ENCODE measurements at regions not wholly inside any gene's neighbourhood (a gene's known extent, or its start where the extent isn't known, plus 50 kb on each side); places are given as distances from the start of the nearest gene placed in this dataset.

DNA sequence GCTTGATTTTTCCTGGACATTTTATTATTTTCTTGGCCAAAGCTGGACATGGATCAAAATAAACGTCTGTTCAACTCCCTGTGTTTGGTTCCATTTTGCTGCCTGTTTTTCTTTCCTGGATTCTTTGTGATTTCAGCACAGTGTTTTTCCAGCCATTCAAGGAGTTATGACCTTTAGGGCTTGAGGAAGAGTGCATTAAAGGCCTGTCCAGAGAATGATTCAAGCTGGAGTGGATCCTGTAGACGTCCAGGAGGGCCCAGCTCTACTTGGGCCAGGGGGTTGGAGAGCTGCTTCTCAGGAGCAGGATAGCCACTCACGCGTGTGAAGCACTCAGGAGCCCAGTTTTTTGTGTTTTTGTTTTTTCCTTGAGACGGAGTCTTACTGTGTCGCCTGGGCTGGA is 56.5 kb upstream of the IER3 start:
- TF ChIP-seq, protein P1, sequence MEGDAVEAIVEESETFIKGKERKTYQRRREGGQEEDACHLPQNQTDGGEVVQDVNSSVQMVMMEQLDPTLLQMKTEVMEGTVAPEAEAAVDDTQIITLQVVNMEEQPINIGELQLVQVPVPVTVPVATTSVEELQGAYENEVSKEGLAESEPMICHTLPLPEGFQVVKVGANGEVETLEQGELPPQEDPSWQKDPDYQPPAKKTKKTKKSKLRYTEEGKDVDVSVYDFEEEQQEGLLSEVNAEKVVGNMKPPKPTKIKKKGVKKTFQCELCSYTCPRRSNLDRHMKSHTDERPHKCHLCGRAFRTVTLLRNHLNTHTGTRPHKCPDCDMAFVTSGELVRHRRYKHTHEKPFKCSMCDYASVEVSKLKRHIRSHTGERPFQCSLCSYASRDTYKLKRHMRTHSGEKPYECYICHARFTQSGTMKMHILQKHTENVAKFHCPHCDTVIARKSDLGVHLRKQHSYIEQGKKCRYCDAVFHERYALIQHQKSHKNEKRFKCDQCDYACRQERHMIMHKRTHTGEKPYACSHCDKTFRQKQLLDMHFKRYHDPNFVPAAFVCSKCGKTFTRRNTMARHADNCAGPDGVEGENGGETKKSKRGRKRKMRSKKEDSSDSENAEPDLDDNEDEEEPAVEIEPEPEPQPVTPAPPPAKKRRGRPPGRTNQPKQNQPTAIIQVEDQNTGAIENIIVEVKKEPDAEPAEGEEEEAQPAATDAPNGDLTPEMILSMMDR (IDR thresholded peaks at IDR 0.05 in 4 of 5, conservative IDR thresholded peaks at IDR 0.05 in 1 of 5), result no peak
- no peak for TF ChIP-seq POLR2A (IDR thresholded peaks at IDR 0.05)
